Activated naive CD8-positive, alpha-beta T cell treated with anti-CD3 and anti-CD28 coated beads, Interleukin-2, amount 50 U/mL, for 16 hours (primary cell): ENCODE measurements at regions not wholly inside any gene's neighbourhood (a gene's known extent, or its start where the extent isn't known, plus 50 kb on each side); places are given as distances from the start of the nearest gene placed in this dataset.
"Not testable (repeated sequence)": the region's sequence is repeated elsewhere in the genome, so short reads cannot be mapped to it uniquely, and the experiment has no call there.

Source experiments
- DNase-seq: peaks from one replicate; pipeline ENCODE4 v3.0.0-alpha.2; 2020; ENCODE audit warnings: low read depth, low spot score

DNA sequence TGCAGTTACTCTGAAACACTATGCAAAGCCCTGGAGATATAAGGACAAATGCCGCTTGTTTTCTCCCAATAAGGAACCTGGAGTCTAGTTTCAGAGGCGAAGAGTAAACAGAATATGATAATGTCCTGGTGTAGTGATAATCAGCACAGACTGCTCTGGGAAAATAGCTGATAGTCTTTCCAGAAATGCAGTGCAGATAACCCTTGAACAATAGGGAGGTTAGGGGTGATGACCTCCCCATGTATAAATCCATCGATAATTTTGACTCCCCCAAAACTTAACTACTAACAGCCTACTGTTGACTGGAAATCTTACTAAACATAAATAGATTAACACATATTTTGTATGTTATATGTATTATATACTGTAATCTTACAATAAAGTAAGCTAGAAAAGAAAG, 1280.9 kb upstream of the TENM3 start:
- no peak for DNase-seq

DNA sequence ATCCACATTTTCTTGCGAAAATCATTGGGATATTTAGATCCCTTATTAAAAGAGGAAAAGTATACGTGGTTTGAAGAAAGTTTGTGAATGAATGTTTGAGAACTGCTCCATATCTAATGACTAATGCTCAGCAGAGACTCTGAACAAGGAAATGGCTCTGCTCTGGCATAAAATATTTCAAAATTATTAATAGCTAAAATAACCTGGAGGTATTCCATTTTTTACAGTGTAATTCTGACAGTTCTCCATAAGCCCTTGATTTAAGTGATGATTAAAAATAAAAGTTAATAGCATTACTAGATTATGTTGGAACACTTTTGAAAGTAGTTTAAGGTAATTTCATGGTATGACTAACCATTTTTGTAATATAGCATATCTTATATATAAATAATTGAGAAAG, 1276.9 kb upstream of the TENM3 start:
- no peak for DNase-seq

- no peak for DNase-seq
These were observed 1275.3 kb upstream of the TENM3 start for GRCh38 chr4:180967936-180968335.

DNA sequence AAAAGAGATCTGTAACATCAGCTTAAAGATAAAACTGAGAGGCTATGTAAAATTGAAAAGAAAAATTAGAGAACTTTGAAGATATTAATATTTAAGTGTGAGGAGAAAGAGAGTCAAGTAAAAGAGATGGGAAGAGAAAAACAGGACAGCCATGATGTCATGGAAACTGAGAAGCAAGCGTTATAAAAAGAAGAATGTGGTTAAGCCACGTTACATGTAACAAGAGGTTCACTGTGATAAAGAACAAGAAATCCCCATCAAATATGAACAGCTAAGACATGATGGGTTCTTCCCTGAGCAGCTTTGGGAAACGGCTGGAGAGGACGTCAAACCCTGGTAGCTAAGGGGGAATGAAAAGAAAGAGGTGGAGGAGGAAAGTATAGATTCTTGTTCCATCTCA, 1269.3 kb upstream of the TENM3 start:
- DNase-seq = no peak

DNA sequence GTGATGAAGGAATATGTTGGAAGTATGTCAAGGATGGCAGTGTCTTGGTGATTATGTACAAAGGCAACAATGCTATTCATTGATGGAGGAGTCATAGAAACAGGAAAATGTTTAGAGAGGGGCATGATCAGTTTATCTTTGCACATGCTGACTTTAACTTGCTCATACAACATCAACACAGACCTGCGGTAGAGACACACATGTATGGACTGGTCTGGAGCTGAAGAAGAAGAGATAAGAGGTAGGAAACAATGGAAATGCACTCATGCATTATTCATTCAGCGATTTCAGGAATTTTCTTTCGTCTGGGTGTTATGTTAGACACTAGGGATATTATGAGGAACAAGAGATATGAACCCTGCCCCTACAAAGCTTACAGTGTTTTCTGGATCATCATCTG, 1252.3 kb upstream of the TENM3 start:
- DNase-seq = no peak

- no peak for DNase-seq
These were observed 1249.9 kb upstream of the TENM3 start for GRCh38 chr4:180993244-180993836.

DNA sequence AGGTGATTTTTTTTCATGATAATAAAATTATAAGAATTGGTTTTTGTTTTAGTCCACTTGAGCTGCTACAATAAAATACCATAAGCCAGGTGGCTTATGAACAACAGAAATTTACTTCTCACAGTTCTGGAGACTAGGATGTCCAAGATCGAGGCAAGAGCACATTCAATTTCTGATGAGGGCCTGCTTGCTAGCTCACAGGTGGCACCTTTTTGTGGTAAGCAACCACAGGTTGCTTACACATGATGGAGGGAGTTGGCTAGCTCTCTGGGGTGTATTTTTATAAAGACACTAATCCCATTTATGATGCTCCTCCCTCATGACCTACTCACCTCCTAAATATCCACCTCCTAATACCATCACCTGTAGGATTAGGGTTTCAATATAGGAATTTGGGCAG, 1248.5 kb upstream of the TENM3 start:
- no peak for DNase-seq

- DNase-seq = no peak
These were observed 1244.0 kb upstream of the TENM3 start for GRCh38 chr4:180999217-180999616.

DNA sequence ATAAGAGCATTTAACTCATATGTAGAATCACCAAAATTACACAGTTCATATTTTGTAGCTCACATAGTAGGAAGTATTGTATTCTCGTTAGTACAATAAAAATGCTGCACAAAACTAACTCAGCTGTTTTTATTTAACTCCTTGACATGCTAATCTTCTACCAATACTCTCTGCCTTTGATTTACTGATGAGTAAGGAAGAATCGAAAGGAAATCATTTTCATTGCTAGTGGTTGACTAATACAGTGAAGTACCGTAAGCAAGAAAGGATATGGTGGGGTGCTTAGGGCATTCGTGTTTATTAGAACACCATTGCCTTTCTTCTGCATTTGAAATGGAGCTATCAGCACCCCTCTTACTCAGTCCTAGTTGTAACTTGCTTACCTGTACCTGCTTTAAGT, 1239.1 kb upstream of the TENM3 start:
- no peak for DNase-seq

DNA sequence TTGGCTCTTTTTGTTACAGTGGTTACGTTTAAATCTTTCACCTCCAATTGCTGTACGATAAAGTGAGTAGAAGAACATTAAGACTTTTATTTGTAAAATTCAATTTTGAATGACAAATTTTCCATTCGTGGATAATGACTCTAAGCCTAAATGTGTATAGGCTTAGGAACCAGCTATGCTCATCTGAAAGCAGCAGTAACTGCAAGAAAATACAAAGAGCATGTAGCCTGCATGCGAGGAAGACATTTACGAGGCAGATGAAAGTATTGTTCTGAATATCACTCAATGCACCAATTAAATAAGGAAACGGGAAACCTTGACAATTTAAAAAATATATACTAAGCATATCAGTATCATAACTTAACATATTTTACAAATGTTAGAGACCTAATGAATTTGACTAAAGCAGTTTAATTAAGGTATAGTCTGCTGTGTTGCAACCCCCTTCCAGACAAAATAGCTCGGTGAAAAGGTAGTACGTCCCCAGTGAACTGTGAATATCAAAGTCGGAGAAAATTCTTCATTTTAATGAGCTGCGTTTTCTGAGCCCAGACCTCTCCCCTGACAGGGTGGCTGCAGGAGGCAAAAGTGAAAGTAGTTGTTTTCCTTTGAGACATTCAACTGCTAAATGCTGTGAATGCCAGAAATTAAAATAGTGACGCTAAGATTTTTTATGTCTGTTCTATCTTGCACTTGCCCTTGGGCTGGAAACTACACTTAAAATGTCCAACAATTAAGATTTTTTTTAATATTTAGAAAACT, 1236.5 kb upstream of the TENM3 start:
- DNase-seq = no peak

- no peak for DNase-seq
These were observed 1235.5 kb upstream of the TENM3 start for GRCh38 chr4:181007751-181008150.

DNA sequence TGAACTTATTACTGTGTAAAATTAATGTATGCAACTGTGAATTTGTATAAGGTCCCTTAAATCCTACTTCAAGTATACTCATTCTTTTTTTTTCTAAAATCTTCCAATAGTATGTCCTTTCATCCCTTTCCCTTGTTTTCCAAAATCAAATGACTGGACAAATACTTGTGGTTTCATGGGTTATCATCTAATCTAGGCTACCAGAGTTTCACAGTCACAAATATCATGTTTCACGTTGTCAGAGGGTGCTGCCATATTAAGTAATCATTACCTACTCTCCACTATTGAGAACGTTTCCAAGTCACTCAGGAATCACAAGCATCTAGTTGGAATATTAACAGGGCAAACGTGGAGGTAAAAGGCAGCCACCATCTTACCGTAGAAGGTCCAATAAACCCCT, 1235.0 kb upstream of the TENM3 start:
- no peak for DNase-seq

DNA sequence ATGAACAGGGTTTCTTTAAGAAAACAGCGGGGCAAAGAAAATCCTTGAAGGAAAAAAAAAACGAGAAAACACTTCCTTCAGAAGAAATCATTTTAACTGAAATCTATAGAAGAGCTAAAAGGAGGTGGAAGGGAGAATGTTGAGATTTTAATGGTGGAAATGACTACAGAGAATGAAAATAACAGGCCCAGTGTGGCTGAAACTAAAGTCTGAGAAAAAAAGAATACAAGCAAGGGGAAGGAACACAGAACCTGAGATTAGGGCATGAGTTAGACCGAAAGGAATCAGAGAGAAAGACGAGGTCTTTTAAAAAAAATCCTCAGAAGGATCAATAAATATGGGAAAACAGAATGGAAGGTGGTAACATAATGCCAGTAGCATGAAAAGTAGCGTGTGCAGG, 1230.0 kb upstream of the TENM3 start:
- no peak for DNase-seq

- no peak for DNase-seq
These were observed 1226.2 kb upstream of the TENM3 start for GRCh38 chr4:181017038-181017437.

- DNase-seq = no peak
These were observed 1224.7 kb upstream of the TENM3 start for GRCh38 chr4:181018472-181018871.

GRCh38 chr4:181018913-181019312, 1224.3 kb upstream of the TENM3 start:
- no peak for DNase-seq

DNA sequence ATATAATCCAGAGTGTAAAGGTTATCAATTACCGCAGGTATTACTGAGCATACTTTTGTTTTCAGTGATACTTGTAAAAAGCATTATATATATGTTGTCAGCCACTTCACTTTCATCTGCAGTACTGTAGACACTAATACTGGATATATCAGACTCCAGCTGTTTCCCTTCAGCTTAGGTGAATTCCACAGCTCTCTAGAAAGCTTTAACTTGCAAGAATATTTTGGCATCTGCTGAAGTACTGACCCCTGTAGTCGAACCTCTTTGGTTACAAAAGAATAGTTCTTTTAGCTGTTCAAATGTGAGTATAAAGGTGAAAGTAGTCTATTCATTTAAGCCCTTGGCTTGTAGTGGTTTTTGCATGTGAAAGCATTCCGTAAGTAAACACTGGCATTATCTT, 1222.7 kb upstream of the TENM3 start:
- no peak for DNase-seq

DNA sequence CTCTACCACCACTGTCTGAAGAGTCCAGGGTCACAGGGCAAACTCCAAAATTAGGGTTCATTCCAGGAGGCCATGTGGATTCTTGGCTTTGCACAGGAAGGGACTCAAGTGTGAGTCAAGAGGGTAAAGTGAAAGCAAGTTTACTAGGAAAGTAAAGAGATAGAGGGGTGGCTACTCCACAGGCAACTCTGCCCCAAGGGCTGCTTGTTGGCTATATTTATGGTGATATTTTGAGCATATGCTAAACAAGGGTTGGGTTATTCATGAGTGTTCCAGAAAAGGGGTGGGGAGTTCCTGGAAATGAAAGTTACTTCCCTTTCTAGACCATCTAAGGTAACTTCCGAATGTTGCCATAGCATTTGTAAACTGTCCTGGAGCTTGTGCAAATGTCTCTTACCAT, 1222.0 kb upstream of the TENM3 start:
- no peak for DNase-seq

DNA sequence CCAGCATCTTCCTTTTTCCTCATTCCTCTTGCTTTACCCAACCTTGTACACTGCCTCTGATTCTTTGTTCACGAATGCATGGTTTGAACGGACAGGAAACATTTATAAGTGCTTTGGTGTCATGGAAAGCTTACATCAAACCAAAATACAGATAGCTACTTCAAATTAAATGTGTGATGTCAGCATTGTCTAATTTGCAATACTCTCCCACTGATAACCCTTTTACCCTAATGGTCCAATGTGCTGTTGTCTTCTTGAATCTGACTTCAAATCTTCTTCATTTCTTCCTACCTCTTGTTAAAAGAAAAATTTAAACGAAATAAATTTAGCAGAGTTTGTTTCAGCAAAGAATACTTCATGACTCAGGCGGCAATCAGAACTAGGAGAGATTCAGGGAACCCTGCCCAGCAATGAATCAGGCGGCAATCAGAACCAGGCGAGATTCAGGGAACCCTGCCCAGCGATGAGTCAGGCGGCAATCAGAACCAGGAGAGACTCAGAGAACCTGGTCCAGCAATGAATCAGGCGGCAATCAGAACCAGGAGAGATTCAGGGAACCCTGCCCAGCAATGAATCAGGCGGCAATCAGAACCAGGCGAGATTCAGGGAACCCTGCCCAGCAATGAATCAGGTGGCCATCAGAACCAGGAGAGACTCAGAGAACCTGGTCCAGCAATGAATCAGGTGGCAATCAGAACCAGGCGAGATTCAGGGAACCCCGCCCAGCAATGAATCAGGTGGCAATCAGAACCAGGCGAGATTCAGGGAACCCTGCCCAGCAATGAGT, 1212.9 kb upstream of the TENM3 start:
- not testable (repeated sequence) for DNase-seq

DNA sequence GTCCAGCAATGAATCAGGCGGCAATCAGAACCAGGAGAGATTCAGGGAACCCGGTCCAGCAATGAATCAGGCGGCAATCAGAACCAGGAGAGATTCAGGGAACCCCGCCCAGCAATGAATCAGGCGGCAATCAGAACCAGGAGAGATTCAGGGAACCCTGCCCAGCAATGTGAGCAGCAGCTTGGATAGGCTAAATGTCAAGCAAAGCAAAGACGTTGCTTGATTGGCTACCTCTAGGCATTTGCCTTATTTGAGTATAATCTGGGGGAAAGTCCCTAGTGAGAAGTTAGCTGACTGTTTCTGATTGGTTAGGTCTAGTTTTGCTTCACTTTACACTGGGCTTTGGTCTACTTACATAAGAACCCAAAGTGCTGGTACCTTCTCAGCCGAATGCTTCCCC, 1212.2 kb upstream of the TENM3 start:
- no peak for DNase-seq

- no peak for DNase-seq
These were observed 1199.7 kb upstream of the TENM3 start for GRCh38 chr4:181043486-181043885.

- DNase-seq = no peak
These were observed 1196.4 kb upstream of the TENM3 start for GRCh38 chr4:181046809-181047208.

GRCh38 chr4:181051931-181052330, 1191.3 kb upstream of the TENM3 start:
- no peak for DNase-seq
